ENCODE measurements at regions not wholly inside any gene's neighbourhood (a gene's known extent, or its start where the extent isn't known, plus 50 kb on each side); places are given as distances from the start of the nearest gene placed in this dataset.
"Not testable (repeated sequence)": the region's sequence is repeated elsewhere in the genome, so short reads cannot be mapped to it uniquely, and the experiment has no call there.

- H3K36me3 Mint-ChIP-seq (ENCODE audit: insufficient read depth, unreplicated experiment); POLR2A ChIA-PET; H3K27ac Mint-ChIP-seq (ENCODE audit: unreplicated experiment); H3K36me3 ChIP-seq (ENCODE audit: control insufficient read depth, insufficient read depth, low read length); BruUV-seq (replicated peaks); H3K9me3 ChIP-seq; DNase-seq; H3K27me3 Mint-ChIP-seq (ENCODE audit: insufficient read depth, unreplicated experiment); H3K4me1 Mint-ChIP-seq (ENCODE audit: low read depth, unreplicated experiment); H3K4me3 Mint-ChIP-seq (ENCODE audit: unreplicated experiment); H3K4me1 ChIP-seq; CTCF ChIA-PET; H3K4me3 ChIP-seq (ENCODE audit: low read depth, low read length); H3K27me3 ChIP-seq (replicated peaks; ENCODE audit: control insufficient read depth, insufficient read depth, low read length); intact Hi-C loops (cut with micrococcal nuclease; ENCODE audit: unreplicated experiment): not testable (repeated sequence)
- peaks cover 17% of the 10 kb centered on the region for H3K9me3 Mint-ChIP-seq (ENCODE audit: unreplicated experiment)
Observed at GRCh38 chr1:176396604-176397395, 66.2 kb upstream of the PAPPA2 start.

- intact Hi-C loops (cut with micrococcal nuclease; ENCODE audit: unreplicated experiment) = no loop called here
- Mint-ChIP-seq H3K27me3 (ENCODE audit: insufficient read depth, unreplicated experiment) (peaks cover 2% of the 10 kb centered on the region), H3K4me1 (ENCODE audit: low read depth, unreplicated experiment) (no peaks in the 10 kb centered on the region), H3K4me3 (ENCODE audit: unreplicated experiment) (no peak overlapping the region), H3K36me3 (ENCODE audit: insufficient read depth, unreplicated experiment) (no peaks in the 10 kb centered on the region), H3K27ac (ENCODE audit: unreplicated experiment) (no peak overlapping the region), H3K9me3 (ENCODE audit: unreplicated experiment) (peaks cover 9% of the 10 kb centered on the region)
- Histone ChIP-seq H3K27me3 (replicated peaks; ENCODE audit: control insufficient read depth, insufficient read depth, low read length) (no peaks in the 10 kb centered on the region), H3K4me3 (ENCODE audit: low read depth, low read length) (no peak overlapping the region), H3K9me3 (no peaks in the 10 kb centered on the region), H3K36me3 (ENCODE audit: control insufficient read depth, insufficient read depth, low read length) (no peaks in the 10 kb centered on the region), H3K4me1 (no peaks in the 10 kb centered on the region)
- DNase-seq = no peak
- CTCF ChIA-PET = no interaction called here
- BruUV-seq (replicated peaks) = no TSS peak
- POLR2A ChIA-PET = no interaction called here
- no peak for TF ChIP-seq CTCF (IDR thresholded peaks at IDR 0.05; ENCODE audit: insufficient read depth in 1 of 2, low read depth in 1 of 2, low read length in 1 of 2, severe bottlenecking in 1 of 2, unreplicated experiment in 1 of 2)
Observed at GRCh38 chr1:176391621-176392020, 71.4 kb upstream of the PAPPA2 start.

GRCh38 chr1:176384841-176385240 is 78.1 kb upstream of the PAPPA2 start:
- TF ChIP-seq CTCF (IDR thresholded peaks at IDR 0.05; ENCODE audit: insufficient read depth in 1 of 2, low read depth in 1 of 2, low read length in 1 of 2, severe bottlenecking in 1 of 2, unreplicated experiment in 1 of 2) = no peak
- intact Hi-C loops (cut with micrococcal nuclease; ENCODE audit: unreplicated experiment) = no loop called here
- H3K4me1 ChIP-seq = peaks cover 6% of the 10 kb centered on the region
- Mint-ChIP-seq H3K9me3 (ENCODE audit: unreplicated experiment) (no peaks in the 10 kb centered on the region), H3K4me1 (ENCODE audit: low read depth, unreplicated experiment) (no peaks in the 10 kb centered on the region), H3K36me3 (ENCODE audit: insufficient read depth, unreplicated experiment) (no peaks in the 10 kb centered on the region), H3K27ac (ENCODE audit: unreplicated experiment) (no peak overlapping the region), H3K27me3 (ENCODE audit: insufficient read depth, unreplicated experiment) (peaks cover 2% of the 10 kb centered on the region), H3K4me3 (ENCODE audit: unreplicated experiment) (no peak overlapping the region)
- POLR2A ChIA-PET = no interaction called here
- no peak for DNase-seq
- BruUV-seq (replicated peaks) = no TSS peak
- no peaks in the 10 kb centered on the region for H3K9me3 ChIP-seq
- H3K27me3 ChIP-seq (replicated peaks; ENCODE audit: control insufficient read depth, insufficient read depth, low read length) = no peaks in the 10 kb centered on the region
- no peaks in the 10 kb centered on the region for H3K36me3 ChIP-seq (ENCODE audit: control insufficient read depth, insufficient read depth, low read length)
- H3K4me3 ChIP-seq (ENCODE audit: low read depth, low read length) = no peak overlapping the region
- CTCF ChIA-PET = no interaction called here

Measured in Caco-2 (cell line).